ENCODE measurements at regions not wholly inside any gene's neighbourhood (a gene's known extent, or its start where the extent isn't known, plus 50 kb on each side); places are given as distances from the start of the nearest gene placed in this dataset.

GRCh38 chr18:33960417-33960816 lies 264.3 kb downstream of the NOL4 start:
- no peak for FAIRE-seq
- no peak for DNase-seq (ENCODE audit: insufficient read length, low spot score)

- no peak for FAIRE-seq
- no peak for DNase-seq (ENCODE audit: insufficient read length, low spot score)
Observed at GRCh38 chr18:33959609-33960008, 265.1 kb downstream of the NOL4 start.

- DNase-seq (ENCODE audit: insufficient read length, low spot score) (no peak), FAIRE-seq (no peak)
Observed at GRCh38 chr18:33957707-33958106, 267.0 kb downstream of the NOL4 start.

GRCh38 chr18:33951031-33951430 lies 273.7 kb downstream of the NOL4 start:
- FAIRE-seq (no peak), DNase-seq (ENCODE audit: insufficient read length, low spot score) (no peak)

- FAIRE-seq (no peak), DNase-seq (ENCODE audit: insufficient read length, low spot score) (no peak)
Observed at GRCh38 chr18:33946336-33946735, 278.4 kb downstream of the NOL4 start.

DNA sequence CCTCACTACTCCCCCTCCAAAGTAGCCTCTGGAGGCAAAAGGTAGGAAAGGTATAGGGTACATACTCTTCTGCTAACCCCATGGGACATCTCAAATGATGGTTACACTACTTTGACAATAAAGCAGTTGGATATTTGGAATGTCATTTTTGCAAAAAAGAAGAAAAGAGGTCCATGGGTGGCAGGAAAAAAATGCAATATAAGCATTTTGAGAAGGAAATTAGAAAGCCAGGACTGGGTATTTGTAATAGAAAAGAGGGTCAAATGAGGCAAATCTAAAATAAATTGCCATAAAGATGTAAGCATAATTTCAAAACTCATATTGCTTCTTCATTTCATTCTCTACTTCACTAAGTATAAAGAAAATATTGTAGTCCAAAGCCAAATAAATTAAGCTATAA lies 280.2 kb downstream of the NOL4 start:
- DNase-seq (ENCODE audit: insufficient read length, low spot score) = no peak
- no peak for FAIRE-seq

GRCh38 chr18:33937270-33937816 lies 287.4 kb downstream of the NOL4 start:
- FAIRE-seq = no peak
- DNase-seq (ENCODE audit: insufficient read length, low spot score) = no peak

DNA sequence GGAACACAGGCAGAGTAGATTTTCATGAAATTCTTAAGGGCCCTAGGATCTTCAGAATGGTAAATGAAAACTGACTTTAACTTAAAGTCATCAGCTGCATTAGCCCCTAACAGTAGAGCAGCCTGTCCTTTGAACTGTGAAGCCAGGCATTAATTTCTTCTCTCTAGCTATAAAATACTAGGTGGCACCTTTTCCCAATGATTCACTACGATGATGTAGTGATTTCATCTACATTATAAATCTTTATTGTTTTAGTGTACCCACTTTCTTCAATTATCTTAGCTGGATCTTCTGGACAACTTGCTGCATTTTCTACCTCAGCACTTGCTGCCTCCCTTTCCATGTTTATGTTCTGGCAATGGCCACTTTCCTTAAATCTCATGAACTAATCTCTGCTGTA lies 290.5 kb downstream of the NOL4 start:
- no peak for DNase-seq (ENCODE audit: insufficient read length, low spot score)
- FAIRE-seq = no peak

DNA sequence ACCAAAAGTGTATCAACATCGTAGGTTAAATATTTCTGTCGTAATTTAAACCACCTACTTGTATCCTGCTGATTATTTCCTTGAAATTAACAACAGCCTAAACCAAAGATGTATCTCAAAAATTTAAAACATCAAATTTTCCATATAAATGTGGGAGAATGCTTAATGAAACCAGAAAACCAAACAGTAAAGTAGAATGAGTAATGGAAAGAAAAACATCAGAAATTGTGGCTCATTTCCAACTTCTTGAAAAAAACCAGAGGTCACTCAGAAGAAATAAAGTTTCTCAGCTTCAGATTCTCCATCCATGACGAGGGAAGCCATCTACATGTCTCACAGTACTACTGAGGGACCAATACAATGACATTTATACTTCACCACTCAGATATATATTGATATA lies 296.5 kb downstream of the NOL4 start:
- FAIRE-seq (no peak), DNase-seq (ENCODE audit: insufficient read length, low spot score) (no peak)

- DNase-seq (ENCODE audit: insufficient read length, low spot score) = no peak
- FAIRE-seq = no peak
Observed at GRCh38 chr18:33924576-33924975, 300.1 kb downstream of the NOL4 start.

- no peak for DNase-seq (ENCODE audit: insufficient read length, low spot score)
- no peak for FAIRE-seq
Observed at GRCh38 chr18:33923980-33924379, 300.7 kb downstream of the NOL4 start.

- FAIRE-seq = no peak
- DNase-seq (ENCODE audit: insufficient read length, low spot score) = no peak
Observed at GRCh38 chr18:33918571-33918970, 306.1 kb downstream of the NOL4 start.

DNA sequence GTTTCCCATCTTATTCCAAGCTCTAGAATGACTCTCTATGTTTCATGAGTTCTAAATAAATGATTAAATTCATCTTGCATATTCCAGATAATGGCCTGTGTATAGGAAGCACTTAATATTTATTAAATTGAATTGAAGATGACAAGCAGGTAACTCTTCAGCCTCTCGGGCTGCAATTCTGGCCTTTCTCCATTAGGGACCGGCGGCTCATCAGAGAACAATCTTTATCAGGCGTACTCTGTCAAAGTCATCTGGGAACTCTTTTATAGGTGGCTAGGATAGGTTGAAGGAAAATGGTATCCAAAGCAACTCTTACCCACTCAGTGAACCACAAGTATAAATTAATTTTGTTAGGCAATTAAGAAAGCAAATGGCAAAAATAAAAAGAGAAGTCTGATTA lies 308.5 kb downstream of the NOL4 start:
- DNase-seq (ENCODE audit: insufficient read length, low spot score) = no peak
- FAIRE-seq = no peak

DNA sequence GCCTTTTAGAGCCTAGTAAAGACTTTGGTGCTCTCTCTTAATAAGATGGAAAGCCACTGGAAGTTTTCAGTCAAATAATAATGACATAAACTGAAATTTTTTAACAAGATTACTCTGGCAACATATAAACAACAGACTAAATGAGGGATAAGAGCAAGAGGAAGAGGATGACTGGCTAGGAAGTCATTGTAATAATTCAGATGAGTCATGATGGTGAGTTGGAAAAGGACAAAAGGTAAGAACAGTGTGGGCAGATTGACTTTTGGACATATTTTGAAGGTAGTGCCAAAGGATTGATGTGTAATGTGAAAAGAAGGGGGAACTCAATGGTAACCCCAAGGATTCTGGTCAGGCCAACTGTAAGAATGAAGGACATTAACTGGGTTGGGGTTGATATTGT lies 310.3 kb downstream of the NOL4 start:
- no peak for DNase-seq (ENCODE audit: insufficient read length, low spot score)
- no peak for FAIRE-seq

GRCh38 chr18:33906046-33906445 lies 318.7 kb downstream of the NOL4 start:
- FAIRE-seq (no peak), DNase-seq (ENCODE audit: insufficient read length, low spot score) (no peak)

GRCh38 chr18:33901894-33902512 lies 322.7 kb downstream of the NOL4 start:
- FAIRE-seq (no peak), DNase-seq (ENCODE audit: insufficient read length, low spot score) (no peak)

DNA sequence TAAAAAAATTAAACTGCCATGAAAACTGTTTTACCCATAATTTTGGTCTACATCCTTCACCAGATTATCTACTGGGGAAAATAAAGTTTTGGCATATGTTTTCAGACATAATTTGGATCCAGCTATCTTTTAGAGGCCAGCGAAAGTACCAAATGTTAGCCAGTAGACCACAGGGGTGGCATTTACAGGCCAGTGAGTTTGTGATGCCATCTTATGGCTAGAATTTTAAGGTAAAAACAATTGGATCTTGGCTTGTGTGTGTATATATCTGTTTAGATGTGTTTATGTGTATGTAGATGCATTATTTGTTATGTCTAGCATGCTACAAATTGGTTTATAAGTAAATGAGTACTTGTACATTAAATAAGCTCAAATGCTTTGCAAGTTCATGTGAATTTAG lies 322.6 kb downstream of the ASXL3 start:
- no peak for FAIRE-seq

GRCh38 chr18:33898427-33898826 lies 320.4 kb downstream of the ASXL3 start:
- no peak for DNase-seq (ENCODE audit: insufficient read length, low spot score)
- no peak for FAIRE-seq

More for the DNA sequence above, 322.6 kb downstream of the ASXL3 start:
- DNase-seq (ENCODE audit: insufficient read length, low spot score) = no peak

DNA sequence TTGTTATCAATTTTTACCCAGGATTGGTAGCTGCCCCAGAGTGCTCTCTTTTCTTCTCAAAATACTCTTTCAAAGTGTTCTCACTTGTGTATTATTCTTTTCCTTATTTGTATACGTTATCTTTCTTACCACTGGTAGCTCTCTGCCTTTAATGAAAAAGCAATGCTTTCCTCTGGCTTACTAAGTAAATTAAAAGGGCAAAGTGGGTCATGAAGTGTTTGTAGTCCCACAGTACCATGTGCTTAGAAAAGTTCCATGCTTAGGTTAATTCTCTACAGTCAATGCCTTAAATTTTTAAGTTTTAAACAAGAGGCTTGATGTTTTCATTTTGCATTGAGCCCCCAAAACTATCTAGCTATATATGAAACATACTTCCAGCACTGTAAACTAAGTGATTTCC lies 300.2 kb downstream of the ASXL3 start:
- DNase-seq (ENCODE audit: insufficient read length, low spot score) (no peak), FAIRE-seq (no peak)

- FAIRE-seq (no peak), DNase-seq (ENCODE audit: insufficient read length, low spot score) (no peak)
Observed at GRCh38 chr18:33875029-33875565, 297.1 kb downstream of the ASXL3 start.

DNA sequence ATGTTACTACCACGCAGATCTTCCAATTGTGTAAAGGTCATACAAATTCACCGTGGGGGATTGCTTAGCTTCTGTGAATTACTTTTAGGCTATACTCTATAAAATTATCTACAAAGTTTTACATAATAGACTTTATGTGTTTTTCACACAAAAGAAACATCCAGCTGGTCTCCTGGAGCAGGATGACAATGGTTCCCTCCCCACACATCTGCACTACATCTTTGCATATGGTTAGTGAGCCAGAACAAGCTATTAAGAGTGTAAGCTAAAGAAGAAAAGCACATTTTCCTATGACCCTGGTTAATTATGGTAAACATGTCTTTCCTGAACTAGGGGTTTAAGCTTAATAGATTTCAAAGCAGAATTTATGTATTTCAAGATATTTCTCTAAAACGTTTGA lies 295.1 kb downstream of the ASXL3 start:
- no peak for FAIRE-seq
- no peak for DNase-seq (ENCODE audit: insufficient read length, low spot score)

DNA sequence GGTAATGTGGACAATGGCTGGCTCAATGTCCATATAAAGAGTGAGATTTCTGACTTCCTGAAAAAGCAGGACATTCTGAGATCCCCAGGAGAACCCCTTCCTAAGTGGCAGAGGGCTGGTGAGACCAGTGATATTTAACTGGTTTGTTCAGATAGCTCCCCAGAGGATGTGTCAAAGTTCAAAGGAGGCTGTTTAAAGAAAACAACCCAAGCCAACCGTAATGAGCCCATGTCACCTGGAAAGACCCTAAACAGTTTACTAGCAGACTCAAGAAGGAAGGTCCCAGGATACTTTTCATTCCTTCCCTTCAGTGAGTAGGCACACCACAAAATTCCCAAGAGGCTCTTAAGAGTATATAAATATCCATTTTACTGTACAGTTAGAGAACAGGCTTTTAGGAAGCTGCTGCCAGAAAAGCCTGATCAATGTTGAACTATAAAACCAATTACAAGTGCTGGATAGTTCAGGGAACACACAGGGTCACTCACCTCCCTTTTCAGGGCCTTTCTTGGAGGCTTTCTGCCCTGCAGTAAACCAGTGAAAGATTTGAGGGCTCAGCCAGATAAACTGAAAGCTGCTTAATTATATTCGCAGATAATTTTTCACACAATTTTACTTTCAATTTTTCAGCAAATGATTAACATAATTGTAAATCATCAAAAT lies 293.5 kb downstream of the ASXL3 start:
- FAIRE-seq (no peak), DNase-seq (ENCODE audit: insufficient read length, low spot score) (no peak)
